GM10266 (cell line): ENCODE measurements at regions not wholly inside any gene's neighbourhood (a gene's known extent, or its start where the extent isn't known, plus 50 kb on each side); places are given as distances from the start of the nearest gene placed in this dataset.
"Not testable (repeated sequence)": the region's sequence is repeated elsewhere in the genome, so short reads cannot be mapped to it uniquely, and the experiment has no call there.

ENCODE experiments used
- DNase-seq: peaks from one replicate; pipeline ENCODE4 v3.0.0; 2012; ENCODE audit errors: extremely low spot score
- TF ChIP-seq, protein P1 (sequence below): IDR thresholded peaks from 2 replicates; pipeline ENCODE4 v1.5.1; 2012; ENCODE audit warnings: mild to moderate bottlenecking, low read depth; ENCODE audit not compliant: control insufficient read depth, insufficient read depth; ENCODE audit errors: missing control alignments

- TF ChIP-seq, protein P1, sequence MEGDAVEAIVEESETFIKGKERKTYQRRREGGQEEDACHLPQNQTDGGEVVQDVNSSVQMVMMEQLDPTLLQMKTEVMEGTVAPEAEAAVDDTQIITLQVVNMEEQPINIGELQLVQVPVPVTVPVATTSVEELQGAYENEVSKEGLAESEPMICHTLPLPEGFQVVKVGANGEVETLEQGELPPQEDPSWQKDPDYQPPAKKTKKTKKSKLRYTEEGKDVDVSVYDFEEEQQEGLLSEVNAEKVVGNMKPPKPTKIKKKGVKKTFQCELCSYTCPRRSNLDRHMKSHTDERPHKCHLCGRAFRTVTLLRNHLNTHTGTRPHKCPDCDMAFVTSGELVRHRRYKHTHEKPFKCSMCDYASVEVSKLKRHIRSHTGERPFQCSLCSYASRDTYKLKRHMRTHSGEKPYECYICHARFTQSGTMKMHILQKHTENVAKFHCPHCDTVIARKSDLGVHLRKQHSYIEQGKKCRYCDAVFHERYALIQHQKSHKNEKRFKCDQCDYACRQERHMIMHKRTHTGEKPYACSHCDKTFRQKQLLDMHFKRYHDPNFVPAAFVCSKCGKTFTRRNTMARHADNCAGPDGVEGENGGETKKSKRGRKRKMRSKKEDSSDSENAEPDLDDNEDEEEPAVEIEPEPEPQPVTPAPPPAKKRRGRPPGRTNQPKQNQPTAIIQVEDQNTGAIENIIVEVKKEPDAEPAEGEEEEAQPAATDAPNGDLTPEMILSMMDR, result no peak
- no peak for DNase-seq
Measured at GRCh38 chr1:192513697-192514096, 61.9 kb upstream of the RGS1 start.

DNA sequence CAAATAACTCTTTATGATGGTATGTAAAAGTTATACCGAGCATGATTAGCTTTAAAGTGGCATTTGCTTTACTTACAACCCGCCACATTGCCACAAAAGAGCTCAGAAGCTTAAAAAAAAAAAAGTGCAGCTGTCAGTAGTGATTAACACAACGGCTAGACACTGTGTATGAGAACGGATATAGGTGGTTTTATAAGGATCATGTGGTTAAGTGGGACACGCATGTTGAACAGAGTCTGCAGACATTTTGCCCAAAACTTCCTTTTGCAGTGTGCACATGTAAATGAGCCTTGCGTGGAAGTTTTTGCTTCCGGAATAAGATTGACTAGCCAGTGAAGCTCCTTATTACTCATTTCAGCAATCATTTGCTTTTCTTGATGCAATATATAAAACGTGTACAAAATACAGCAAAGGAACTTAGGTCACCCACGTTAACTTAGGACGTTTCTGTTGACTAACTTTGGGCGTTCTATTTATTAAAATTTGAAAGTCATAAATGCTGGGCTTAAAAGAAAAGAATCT, 58.7 kb upstream of the RGS1 start:
- TF ChIP-seq, protein P1, result no peak
- peak; percentile 69 for DNase-seq

DNA sequence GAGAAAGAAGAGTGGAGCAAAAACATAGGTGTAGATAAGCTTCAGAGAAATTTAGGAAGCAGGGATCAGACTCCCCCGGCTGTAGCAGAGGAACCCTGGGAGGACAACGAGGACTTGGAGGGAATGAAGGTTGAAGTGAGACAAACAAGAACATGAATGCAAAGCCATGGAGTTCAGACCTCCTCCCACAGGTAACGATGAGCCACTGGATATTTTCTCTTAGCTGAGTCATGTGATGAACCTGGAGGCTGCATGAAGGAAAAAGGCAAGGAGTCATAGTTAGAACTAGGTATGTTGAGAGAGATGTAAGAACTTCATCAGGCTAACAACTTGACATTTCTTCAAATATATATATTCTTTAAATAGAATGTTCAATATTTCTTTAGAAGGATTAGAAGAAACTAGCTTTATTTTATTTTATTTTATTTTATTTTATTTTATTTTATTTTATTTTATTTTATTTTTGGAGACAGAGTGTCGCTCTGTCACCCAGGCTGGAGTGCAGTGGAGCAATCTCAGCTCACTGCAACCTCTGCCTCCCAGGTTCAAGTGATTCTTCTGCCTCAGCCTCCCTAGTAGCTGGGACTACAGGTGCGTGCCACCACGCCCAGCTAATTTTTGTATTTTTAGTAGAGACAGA, 57.7 kb upstream of the RGS1 start:
- DNase-seq, result not testable (repeated sequence)

GRCh38 chr1:192518700-192519099, 56.9 kb upstream of the RGS1 start:
- TF ChIP-seq, protein P1, result no peak
- DNase-seq, result peak; percentile 31

DNA sequence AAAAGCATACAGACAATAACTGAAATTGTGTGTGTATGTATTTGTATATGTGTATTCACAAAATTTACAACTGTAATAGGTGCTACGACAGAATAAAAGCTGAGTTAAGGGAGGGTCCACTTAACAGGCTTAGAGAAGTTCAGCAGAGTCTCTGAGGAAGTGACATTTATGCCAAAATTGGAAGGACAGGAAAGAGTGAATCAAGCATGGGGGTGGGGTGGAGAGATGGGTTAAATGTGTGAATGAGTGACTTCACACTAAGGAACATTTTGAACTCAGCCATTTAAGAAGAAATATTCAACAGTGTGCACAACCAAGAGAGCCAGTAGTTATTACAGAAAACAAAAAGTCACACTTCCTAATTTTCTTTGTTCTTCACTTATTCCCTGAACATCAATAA, 53.8 kb upstream of the RGS1 start:
- no peak for DNase-seq
- TF ChIP-seq, protein P1, result no peak

GRCh38 chr1:192522673-192523072, 52.9 kb upstream of the RGS1 start:
- no peak for DNase-seq
- TF ChIP-seq, protein P1, result no peak

- TF ChIP-seq, protein P1, result no peak
- DNase-seq, result no peak
Measured at GRCh38 chr1:192524223-192524622, 51.4 kb upstream of the RGS1 start.
